PC-9 (cell line): ENCODE measurements at regions not wholly inside any gene's neighbourhood (a gene's known extent, or its start where the extent isn't known, plus 50 kb on each side); places are given as distances from the start of the nearest gene placed in this dataset.

Source experiments
- CTCF ChIP-seq: fragments of 200-600 bp; sonication (generic); conservative IDR thresholded peaks from 2 replicates; pipeline ENCODE4 v1.6.1; 2017; ENCODE audit warnings: mixed run types, antibody characterized with exemption, mild to moderate bottlenecking, moderate library complexity
- EZH2 ChIP-seq: fragments of 200-600 bp; sonication (generic); IDR thresholded peaks from 2 replicates; pipeline ENCODE4 v1.8.0; 2017; ENCODE audit warnings: antibody characterized with exemption, low read depth

GRCh38 chr2:84077496-84077895, 381.6 kb downstream of the SUCLG1 start:
- peak; percentile 59 for TF ChIP-seq CTCF
- TF ChIP-seq EZH2, result no peak
